IMR-90 (cell line): ENCODE measurements at regions not wholly inside any gene's neighbourhood (a gene's known extent, or its start where the extent isn't known, plus 50 kb on each side); places are given as distances from the start of the nearest gene placed in this dataset. TPM values are rescaled to one million over a fixed set of nuclear protein-coding genes. Genes with fewer than 3 reads are reported as not detected.

Experiments used
- ATAC-seq: fragments of 200-7000 bp; cut with Tn5 transposase; 2 replicates; pipeline ENCODE4 v1.9.1; 2020; ENCODE audit warnings: low read depth, mild to moderate bottlenecking, moderate library complexity
- BruUV-seq: library from RNA; stranded (reverse); fragments of 400-500 nt; replicated peaks from 2 replicates; lab custom pipeline; 2021; lab: Mats Ljungman, UMichigan
- CTCF ChIA-PET: fragments of 300-600 bp; formaldehyde crosslinking; extraction: SDS; loops from one replicate; lab custom pipeline; 2021; ENCODE audit warnings: antibody characterized with exemption; lab: Yijun Ruan, JAX
- POLR2A ChIA-PET: fragments of 300-600 bp; sonication (Branson Sonifier 250); formaldehyde crosslinking; loops from one replicate; lab custom pipeline; 2022; ENCODE audit warnings: antibody characterized with exemption; ENCODE audit not compliant: unreplicated experiment; lab: Charles Lee
- DNase-seq: peaks from one replicate; pipeline ENCODE4 v3.0.0; 2013
- H2AFZ ChIP-seq: replicated peaks from 2 replicates; pipeline ENCODE3; 2013; ENCODE audit warnings: low read length, mild to moderate bottlenecking; ENCODE audit not compliant: poor library complexity
- H2AK5ac ChIP-seq: 2 replicates; pipeline ENCODE4 v1.6.1; 2013; ENCODE audit warnings: low read depth, low read length, inconsistent platforms
- H2AK9ac ChIP-seq: replicated peaks from 2 replicates; pipeline ENCODE3; 2013; ENCODE audit warnings: mild to moderate bottlenecking, low read depth, low read length, moderate library complexity; ENCODE audit not compliant: poor library complexity
- H2BK120ac ChIP-seq: 2 replicates; pipeline ENCODE4 v1.6.1; 2013; ENCODE audit warnings: low read depth, low read length, inconsistent platforms
- H2BK15ac ChIP-seq: 3 replicates; pipeline ENCODE4 v1.6.1; 2013; ENCODE audit warnings: low read depth, low read length, inconsistent platforms
- H2BK20ac ChIP-seq: 2 replicates; pipeline ENCODE4 v1.6.1; 2013; ENCODE audit warnings: low read depth, mild to moderate bottlenecking, inconsistent platforms, low read length, moderate library complexity
- H2BK5ac ChIP-seq: 2 replicates; pipeline ENCODE4 v1.6.1; 2013; ENCODE audit warnings: mild to moderate bottlenecking, low read depth, low read length, inconsistent platforms; ENCODE audit not compliant: poor library complexity, severe bottlenecking
- H3K14ac ChIP-seq: replicated peaks from 2 replicates; pipeline ENCODE4 v1.6.1; 2013; ENCODE audit warnings: low read depth, low read length, inconsistent platforms
- H3K18ac ChIP-seq: 2 replicates; pipeline ENCODE4 v1.6.1; 2013; ENCODE audit warnings: low read depth, low read length, control low read depth
- H3K23ac ChIP-seq: 2 replicates; pipeline ENCODE4 v1.6.1; 2013; ENCODE audit warnings: low read depth, low read length, inconsistent platforms
- H3K27ac ChIP-seq: 2 replicates; pipeline ENCODE4 v1.5.1; 2013; ENCODE audit warnings: mild to moderate bottlenecking, control low read depth, low read length; ENCODE audit not compliant: insufficient read depth
- H3K27me3 ChIP-seq: 2 replicates; pipeline ENCODE4 v1.6.1; 2013; ENCODE audit warnings: low read length; ENCODE audit not compliant: control insufficient read depth, insufficient read depth
- H3K36me3 ChIP-seq: 2 replicates; pipeline ENCODE4 v1.6.1; 2013; ENCODE audit warnings: low read length, mixed read lengths; ENCODE audit not compliant: control insufficient read depth, insufficient read depth
- H3K4ac ChIP-seq: 2 replicates; pipeline ENCODE4 v1.6.1; 2013; ENCODE audit warnings: low read depth, low read length, inconsistent platforms
- H3K4me1 ChIP-seq: 2 replicates; pipeline ENCODE4 v1.6.1; 2013; ENCODE audit warnings: low read length, mixed read lengths; ENCODE audit not compliant: control insufficient read depth, insufficient read depth
- H3K4me2 ChIP-seq: 2 replicates; pipeline ENCODE4 v1.6.1; 2013; ENCODE audit warnings: low read depth, mild to moderate bottlenecking, control low read depth, low read length, moderate library complexity
- H3K4me3 ChIP-seq: 2 replicates; pipeline ENCODE4 v1.5.1; 2013; ENCODE audit warnings: low read depth, mild to moderate bottlenecking, control low read depth, low read length, moderate library complexity; ENCODE audit not compliant: insufficient read depth
- H3K56ac ChIP-seq: 2 replicates; pipeline ENCODE4 v1.6.1; 2013; ENCODE audit warnings: low read length, inconsistent platforms; ENCODE audit not compliant: insufficient read depth; ENCODE audit errors: extremely low read depth
- H3K79me1 ChIP-seq, 2 experiments: 2 replicates each; pipeline ENCODE4 v1.6.1; 2013; ENCODE audit warnings: low read length in 2 of 2, inconsistent platforms in 1 of 2, low read depth in 1 of 2
- H3K9ac ChIP-seq: 2 replicates; pipeline ENCODE4 v1.6.1; 2013; ENCODE audit warnings: low read depth, low read length, control low read depth
- H3K9me1 ChIP-seq: 2 replicates; pipeline ENCODE4 v1.6.1; 2013; ENCODE audit warnings: low read length, inconsistent platforms; ENCODE audit not compliant: insufficient read depth
- H3K9me3 ChIP-seq: 2 replicates; pipeline ENCODE4 v1.6.1; 2013; ENCODE audit warnings: low read length; ENCODE audit not compliant: control insufficient read depth, insufficient read depth
- H4K20me1 ChIP-seq: 2 replicates; pipeline ENCODE4 v1.6.1; 2013; ENCODE audit warnings: low read length, inconsistent platforms; ENCODE audit not compliant: insufficient read depth
- H4K5ac ChIP-seq: 2 replicates; pipeline ENCODE4 v1.6.1; 2013; ENCODE audit warnings: mild to moderate bottlenecking, low read depth, low read length, control low read depth
- H4K8ac ChIP-seq, 2 experiments: 2 replicates each; pipeline ENCODE4 v1.6.1; 2013; ENCODE audit warnings: low read depth in 2 of 2, low read length in 2 of 2, control low read depth in 1 of 2, inconsistent platforms in 1 of 2
- H4K91ac ChIP-seq: 2 replicates; pipeline ENCODE4 v1.6.1; 2013; ENCODE audit warnings: low read depth, low read length, inconsistent platforms; ENCODE audit not compliant: insufficient read depth
- BHLHE40 ChIP-seq: fragments of 150-350 bp; IDR thresholded peaks from 2 replicates; pipeline ENCODE4 v1.6.1; 2016; ENCODE audit warnings: mild to moderate bottlenecking, low read depth, low read length
- CEBPB ChIP-seq: IDR thresholded peaks from 2 replicates; pipeline ENCODE4 v1.6.1; 2012; ENCODE audit warnings: low read depth, low read length, improper control_type of control experiment
- RAD21 ChIP-seq: IDR thresholded peaks from 2 replicates; pipeline ENCODE4 v1.6.1; 2012; ENCODE audit warnings: low read length, improper control_type of control experiment
- RCOR1 ChIP-seq: IDR thresholded peaks from 2 replicates; pipeline ENCODE4 v1.6.1; 2012; ENCODE audit warnings: mild to moderate bottlenecking, low read length, improper control_type of control experiment; ENCODE audit not compliant: insufficient replicate concordance
- WGBS, 2 experiments: methylation state at CpG; one replicate each; pipeline versions ENCODE4 v1.1.5 to v1.1.7; 2013; ENCODE audit warnings: missing lambda C conversion rate in 2 of 2; ENCODE audit not compliant: insufficient read length in 1 of 2; ENCODE audit errors: extremely low coverage in 2 of 2; 5-methylcytosine and 5-hydroxymethylcytosine counted together
- dilution Hi-C: fragments of 300-500 bp; cut with HindIII; formaldehyde crosslinking; loops from one replicate; pipeline ENCODE4 v1.14.3; 2018; ENCODE audit warnings: low sequenced_read_pairs; ENCODE audit not compliant: unreplicated experiment
- in situ Hi-C: fragments of 300-500 bp; cut with MboI; formaldehyde crosslinking; loops from 3 replicates; pipeline ENCODE4 v1.14.3; 2019; ENCODE audit warnings: low sequenced_read_pairs, inconsistent platforms, mixed read lengths
- intact Hi-C: fragments of 100-400 bp; cut with micrococcal nuclease; formaldehyde crosslinking; loops from 2 replicates; pipeline ENCODE4 v1.10.0; 2022
- microRNA-seq, 2 experiments: library from miRNA; stranded (forward) in 1 of 2; unstranded in 1 of 2; fragments of 10-50 nt in 1 of 2; fragments of <30 nt in 1 of 2; gene quantifications in 1 of 2; microRNA quantifications in 1 of 2; one replicate each; pipeline versions ENCODE3 to v1.1.0; 2013 to 2020; ENCODE audit not compliant: insufficient read depth in 1 of 2, insufficient read length in 1 of 2, unreplicated experiment in 1 of 2
- small RNA-seq, 5 experiments: library from RNA; depleted of rRNA; stranded (forward); fragments of <200 nt; gene quantifications; one replicate each; pipeline ENCODE3, GENCODE V24; 2012
- TF ChIP-seq, protein P1 (sequence below): fragments of 150-350 bp; IDR thresholded peaks from 2 replicates; pipeline ENCODE4 v1.6.1; 2017; ENCODE audit warnings: mild to moderate bottlenecking, antibody characterized with exemption, low read length, low read depth

DNA sequence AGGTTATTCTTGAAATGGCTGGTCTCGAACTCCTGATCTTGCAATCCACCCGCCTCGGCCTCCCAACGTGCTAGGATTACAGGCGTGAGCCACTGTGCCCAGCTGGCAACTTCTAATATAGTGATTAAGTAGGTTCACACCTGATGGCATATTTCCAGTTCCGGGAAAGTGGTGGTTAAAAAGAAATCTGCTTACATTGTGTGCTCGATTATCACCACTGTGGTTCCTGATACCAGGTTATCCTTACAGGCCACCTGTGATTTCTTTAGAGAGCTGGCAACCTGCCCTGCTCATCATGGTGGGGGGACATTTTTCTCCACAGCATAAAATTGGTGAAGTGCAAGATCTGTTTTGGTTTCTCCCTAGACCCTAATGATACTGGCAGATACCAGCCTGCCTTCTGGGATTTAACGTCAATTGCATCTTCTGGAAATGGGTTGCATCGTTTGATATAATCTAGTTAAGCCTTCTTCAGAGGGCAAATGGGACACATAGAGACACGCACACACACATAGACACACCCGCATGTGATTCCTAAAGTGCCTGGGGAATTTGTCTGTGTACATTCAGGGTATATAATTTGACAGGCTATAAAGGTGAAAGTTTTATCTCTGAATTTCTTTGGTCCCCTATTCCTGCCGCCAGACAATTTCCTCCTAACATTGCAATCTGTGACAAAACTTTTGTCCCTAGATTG lies 49.7 kb upstream of the CITED2 start:
- intact Hi-C loops: no loop called here
- no CpG with 5 or more reads among the region's 12 CpGs for WGBS, 2 experiments
- no peak overlapping the region for H3K23ac ChIP-seq

More for the DNA sequence above, 49.7 kb upstream of the CITED2 start:
- Histone ChIP-seq H3K4me1 (no peaks in the 10 kb centered on the region), H2BK20ac (no peak overlapping the region), H3K9me1 (no peaks in the 10 kb centered on the region), H3K27ac (no peak overlapping the region), H3K9me3 (no peaks in the 10 kb centered on the region), H3K36me3 (no peaks in the 10 kb centered on the region), H4K20me1 (no peaks in the 10 kb centered on the region), H2AFZ (no peak overlapping the region), H4K91ac (no peak overlapping the region), H3K4me3 (no peak overlapping the region), H2AK5ac (no peak overlapping the region), H2BK15ac (no peak overlapping the region), H4K8ac (no peak overlapping the region), H3K4ac (no peak overlapping the region), H2BK120ac (no peak overlapping the region), H3K27me3 (no peaks in the 10 kb centered on the region), H3K4me2 (no peak overlapping the region), H3K18ac (no peak overlapping the region), H2AK9ac (no peak overlapping the region), H3K14ac (no peak overlapping the region), H2BK5ac (no peak overlapping the region), H3K56ac (no peak overlapping the region), H3K9ac (no peak overlapping the region), H3K79me1 (no peaks in the 10 kb centered on the region), H4K5ac (no peak overlapping the region)
- dilution Hi-C loops: no loop called here
- no TSS peak for BruUV-seq
- no peak for ATAC-seq
- in situ Hi-C loops: no loop called here
- CTCF ChIA-PET: no interaction called here
- TF ChIP-seq BHLHE40 (no peak), RAD21 (no peak), CEBPB (no peak), RCOR1 (no peak)
- TF ChIP-seq, protein P1, sequence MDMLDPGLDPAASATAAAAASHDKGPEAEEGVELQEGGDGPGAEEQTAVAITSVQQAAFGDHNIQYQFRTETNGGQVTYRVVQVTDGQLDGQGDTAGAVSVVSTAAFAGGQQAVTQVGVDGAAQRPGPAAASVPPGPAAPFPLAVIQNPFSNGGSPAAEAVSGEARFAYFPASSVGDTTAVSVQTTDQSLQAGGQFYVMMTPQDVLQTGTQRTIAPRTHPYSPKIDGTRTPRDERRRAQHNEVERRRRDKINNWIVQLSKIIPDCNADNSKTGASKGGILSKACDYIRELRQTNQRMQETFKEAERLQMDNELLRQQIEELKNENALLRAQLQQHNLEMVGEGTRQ: no peak
- DNase-seq: no peak
- POLR2A ChIA-PET: no interaction called here

Small RNA genes in the stretch of these regions (microRNA-seq; reads per million reads assigned to microRNA genes)
- gene AL357080.1 (ENCODE audit: insufficient read depth, insufficient read length) (not detected), gene MIR3668 (ENCODE audit: insufficient read depth in 1 of 2, insufficient read length in 1 of 2, unreplicated experiment in 1 of 2) (0 reads per million in 2 experiments), gene MIR4465 (ENCODE audit: insufficient read depth in 1 of 2, insufficient read length in 1 of 2, unreplicated experiment in 1 of 2) (0 reads per million in 2 experiments), gene RN7SKP106 (ENCODE audit: insufficient read depth, insufficient read length) (not detected), gene RNA5SP220 (ENCODE audit: insufficient read depth, insufficient read length) (not detected)

Small RNA genes in the stretch of these regions (small RNA-seq; reads per million reads assigned to genes)
- 0 reads per million in 5 experiments for gene AL357080.1
- gene MIR3668: 0 reads per million in 5 experiments
- 0 reads per million in 5 experiments for gene MIR4465
- 0 reads per million in 5 experiments for gene RN7SKP106
- 0 to 2.3 (median 0) reads per million in 5 experiments for gene RNA5SP220
